ENCODE measurements at regions not wholly inside any gene's neighbourhood (a gene's known extent, or its start where the extent isn't known, plus 50 kb on each side); places are given as distances from the start of the nearest gene placed in this dataset.
"Not testable (repeated sequence)": the region's sequence is repeated elsewhere in the genome, so short reads cannot be mapped to it uniquely, and the experiment has no call there.

GRCh38 chr9:34771007-34771406, 61.1 kb upstream of the CCL21 start:
- no peak for DNase-seq
- Histone ChIP-seq H3K36me3 (ENCODE audit: control insufficient read depth, insufficient read depth, low read length) (no peaks in the 10 kb centered on the region), H3K4me3 (ENCODE audit: insufficient read depth, low read depth, low read length, poor library complexity, severe bottlenecking) (no peak overlapping the region), H3K27ac (ENCODE audit: insufficient read depth, low read length, poor library complexity, severe bottlenecking) (no peak overlapping the region), H3K27me3 (replicated peaks; ENCODE audit: control insufficient read depth, insufficient read depth, low read length, poor library complexity, severe bottlenecking) (peaks cover 6% of the 10 kb centered on the region), H3K4me1 (ENCODE audit: control insufficient read depth, insufficient read depth, low read length, poor library complexity, severe bottlenecking) (no peaks in the 10 kb centered on the region), H3K9me3 (ENCODE audit: control insufficient read depth, low read length) (no peaks in the 10 kb centered on the region)

- not testable (repeated sequence) for H3K27me3 ChIP-seq (replicated peaks; ENCODE audit: control insufficient read depth, insufficient read depth, low read length, poor library complexity, severe bottlenecking); DNase-seq; H3K4me3 ChIP-seq (ENCODE audit: insufficient read depth, low read depth, low read length, poor library complexity, severe bottlenecking); H3K36me3 ChIP-seq (ENCODE audit: control insufficient read depth, insufficient read depth, low read length); H3K27ac ChIP-seq (ENCODE audit: insufficient read depth, low read length, poor library complexity, severe bottlenecking); H3K4me1 ChIP-seq (ENCODE audit: control insufficient read depth, insufficient read depth, low read length, poor library complexity, severe bottlenecking); H3K9me3 ChIP-seq (ENCODE audit: control insufficient read depth, low read length)
Measured at GRCh38 chr9:34767087-34767486, 57.2 kb upstream of the CCL21 start.

- not testable (repeated sequence) for DNase-seq; H3K27ac ChIP-seq (ENCODE audit: insufficient read depth, low read length, poor library complexity, severe bottlenecking); H3K27me3 ChIP-seq (replicated peaks; ENCODE audit: control insufficient read depth, insufficient read depth, low read length, poor library complexity, severe bottlenecking); H3K36me3 ChIP-seq (ENCODE audit: control insufficient read depth, insufficient read depth, low read length); H3K9me3 ChIP-seq (ENCODE audit: control insufficient read depth, low read length); H3K4me1 ChIP-seq (ENCODE audit: control insufficient read depth, insufficient read depth, low read length, poor library complexity, severe bottlenecking); H3K4me3 ChIP-seq (ENCODE audit: insufficient read depth, low read depth, low read length, poor library complexity, severe bottlenecking)
Measured at GRCh38 chr9:34760196-34761040, 50.5 kb upstream of the CCL21 start.

Measured in effector memory CD4-positive, alpha-beta T cell (primary cell).